ENCODE measurements at regions not wholly inside any gene's neighbourhood (a gene's known extent, or its start where the extent isn't known, plus 50 kb on each side); places are given as distances from the start of the nearest gene placed in this dataset.

DNA sequence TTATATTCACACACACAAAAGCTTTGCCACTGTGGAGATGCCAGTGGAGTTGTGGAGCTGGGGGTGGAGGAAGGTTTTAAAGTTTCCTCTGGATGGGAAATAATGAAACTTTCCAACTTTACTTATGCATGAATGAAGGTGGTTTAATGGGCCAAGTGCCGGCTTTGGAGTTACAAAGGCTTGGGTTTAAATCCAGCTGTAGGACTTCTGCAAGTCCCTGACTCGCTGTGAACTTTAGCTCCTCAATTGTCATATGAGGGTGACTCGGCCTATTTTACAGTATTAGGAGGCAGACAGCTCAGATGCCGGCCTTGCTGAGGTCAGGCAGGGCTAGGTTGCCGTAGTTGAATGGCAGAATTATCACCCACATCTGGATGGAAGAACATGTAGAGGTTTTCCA, 415.8 kb upstream of the TRIB2 start:
- no peak overlapping the region for H3K9ac ChIP-seq (ENCODE audit: low read length)
- no CpG with 5 or more reads among the region's 5 CpGs for WGBS (ENCODE audit: extremely low coverage, insufficient coverage, low lambda C conversion rate)
- H4K5ac ChIP-seq (ENCODE audit: low read length), result no peak overlapping the region

DNA sequence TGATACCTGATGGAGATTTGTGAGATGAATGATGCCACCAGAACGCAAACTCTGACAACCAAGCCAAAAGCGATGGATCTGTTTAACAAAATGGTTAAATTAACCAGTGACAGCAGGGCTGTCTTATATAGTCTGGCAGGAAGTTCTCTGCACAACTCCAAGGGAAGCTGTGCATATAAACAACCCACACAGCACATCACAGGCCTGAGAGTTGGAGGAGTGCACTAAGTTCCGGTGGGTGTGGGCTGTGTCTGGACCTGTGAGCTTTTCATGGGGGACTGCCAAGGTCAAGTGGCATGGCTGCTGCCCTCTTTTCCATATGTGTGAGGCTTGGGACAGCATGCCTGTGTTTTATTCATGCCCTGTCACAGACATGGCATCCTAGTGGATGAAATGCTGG, 414.6 kb upstream of the TRIB2 start:
- Histone ChIP-seq H3K18ac (ENCODE audit: low read length) (no peak overlapping the region), H2BK5ac (ENCODE audit: low read length) (no peak overlapping the region), H3K4me2 (ENCODE audit: low read length) (no peak overlapping the region), H3K9ac (ENCODE audit: low read length) (no peak overlapping the region), H3K27me3 (ENCODE audit: insufficient read depth, low read length, poor library complexity) (no peaks in the 10 kb centered on the region), H4K5ac (ENCODE audit: low read length) (no peak overlapping the region), H3K27ac (ENCODE audit: low read depth, low read length) (no peak overlapping the region), H2BK120ac (ENCODE audit: low read depth, low read length) (no peak overlapping the region), H3K79me1 (ENCODE audit: low read length) (no peaks in the 10 kb centered on the region), H3K4ac (ENCODE audit: low read depth, low read length) (no peak overlapping the region), H3K79me2 (ENCODE audit: control insufficient read depth, insufficient read depth, low read length) (no peaks in the 10 kb centered on the region), H2BK15ac (replicated peaks; ENCODE audit: low read depth) (no peak overlapping the region), H3K23ac (ENCODE audit: low read length) (no peak overlapping the region), H3K4me1 (ENCODE audit: control insufficient read depth, low read depth, low read length) (peaks cover 2% of the 10 kb centered on the region), H4K8ac (ENCODE audit: low read depth, low read length) (no peak overlapping the region), H2AK5ac (ENCODE audit: low read length) (no peak overlapping the region), H3K56ac (ENCODE audit: low read length) (no peak overlapping the region), H3K4me3 (ENCODE audit: low read length) (no peak overlapping the region), H3K36me3 (ENCODE audit: control insufficient read depth, insufficient read depth, low read length) (no peaks in the 10 kb centered on the region)
- WGBS (ENCODE audit: extremely low coverage, insufficient coverage, low lambda C conversion rate), result no CpG with 5 or more reads among the region's 3 CpGs
- no peak for DNase-seq

More for the DNA sequence above, 415.8 kb upstream of the TRIB2 start:
- H3K4me3 ChIP-seq (ENCODE audit: low read length), result no peak overlapping the region
- H3K36me3 ChIP-seq (ENCODE audit: control insufficient read depth, insufficient read depth, low read length), result no peaks in the 10 kb centered on the region
- no peak overlapping the region for H2AK5ac ChIP-seq (ENCODE audit: low read length)
- H2BK15ac ChIP-seq (replicated peaks; ENCODE audit: low read depth), result no peak overlapping the region
- peaks cover 2% of the 10 kb centered on the region for H3K4me1 ChIP-seq (ENCODE audit: control insufficient read depth, low read depth, low read length)
- H3K79me2 ChIP-seq (ENCODE audit: control insufficient read depth, insufficient read depth, low read length), result no peaks in the 10 kb centered on the region
- H3K18ac ChIP-seq (ENCODE audit: low read length), result no peak overlapping the region
- H3K4ac ChIP-seq (ENCODE audit: low read depth, low read length), result no peak overlapping the region
- H2BK120ac ChIP-seq (ENCODE audit: low read depth, low read length), result no peak overlapping the region
- H3K4me2 ChIP-seq (ENCODE audit: low read length), result no peak overlapping the region
- H4K8ac ChIP-seq (ENCODE audit: low read depth, low read length), result no peak overlapping the region
- no peaks in the 10 kb centered on the region for H3K27me3 ChIP-seq (ENCODE audit: insufficient read depth, low read length, poor library complexity)
- H3K56ac ChIP-seq (ENCODE audit: low read length), result no peak overlapping the region
- no peak overlapping the region for H3K23ac ChIP-seq (ENCODE audit: low read length)
- H3K79me1 ChIP-seq (ENCODE audit: low read length), result no peaks in the 10 kb centered on the region
- no peak overlapping the region for H3K27ac ChIP-seq (ENCODE audit: low read depth, low read length)
- no peak overlapping the region for H2BK5ac ChIP-seq (ENCODE audit: low read length)
- no peak for DNase-seq

DNA sequence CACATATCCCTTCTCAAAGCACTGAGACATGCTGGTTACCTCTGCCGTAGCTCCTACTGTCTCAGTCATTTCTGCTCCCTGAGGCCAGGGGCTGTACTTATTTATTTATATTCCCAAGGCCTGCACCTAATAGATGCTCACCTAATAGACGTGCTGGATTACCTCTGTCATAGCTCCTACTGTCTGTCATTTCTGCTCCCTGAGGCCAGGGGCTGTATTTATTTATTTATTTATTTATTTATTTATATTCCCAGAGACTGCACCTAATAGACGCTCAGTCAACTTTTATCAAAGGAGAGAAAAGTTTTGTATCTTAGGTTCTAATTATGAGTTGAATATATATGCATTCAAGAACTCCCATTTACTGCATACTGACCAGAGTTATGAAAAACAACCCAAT, 414.0 kb upstream of the TRIB2 start:
- Histone ChIP-seq H3K79me1 (ENCODE audit: low read length) (no peaks in the 10 kb centered on the region), H3K23ac (ENCODE audit: low read length) (no peak overlapping the region), H2BK120ac (ENCODE audit: low read depth, low read length) (no peak overlapping the region), H3K4me3 (ENCODE audit: low read length) (no peak overlapping the region), H4K5ac (ENCODE audit: low read length) (no peak overlapping the region), H3K9ac (ENCODE audit: low read length) (no peak overlapping the region), H3K4me2 (ENCODE audit: low read length) (no peak overlapping the region), H3K36me3 (ENCODE audit: control insufficient read depth, insufficient read depth, low read length) (no peaks in the 10 kb centered on the region), H3K4me1 (ENCODE audit: control insufficient read depth, low read depth, low read length) (peaks cover 2% of the 10 kb centered on the region), H3K79me2 (ENCODE audit: control insufficient read depth, insufficient read depth, low read length) (no peaks in the 10 kb centered on the region), H3K27me3 (ENCODE audit: insufficient read depth, low read length, poor library complexity) (no peaks in the 10 kb centered on the region), H3K18ac (ENCODE audit: low read length) (no peak overlapping the region), H2BK5ac (ENCODE audit: low read length) (no peak overlapping the region), H2AK5ac (ENCODE audit: low read length) (no peak overlapping the region), H3K27ac (ENCODE audit: low read depth, low read length) (no peak overlapping the region), H3K4ac (ENCODE audit: low read depth, low read length) (no peak overlapping the region), H3K56ac (ENCODE audit: low read length) (no peak overlapping the region), H4K8ac (ENCODE audit: low read depth, low read length) (no peak overlapping the region), H2BK15ac (replicated peaks; ENCODE audit: low read depth) (no peak overlapping the region)
- no peak for DNase-seq
- WGBS (ENCODE audit: extremely low coverage, insufficient coverage, low lambda C conversion rate), result no CpG with 5 or more reads among the region's 3 CpGs

DNA sequence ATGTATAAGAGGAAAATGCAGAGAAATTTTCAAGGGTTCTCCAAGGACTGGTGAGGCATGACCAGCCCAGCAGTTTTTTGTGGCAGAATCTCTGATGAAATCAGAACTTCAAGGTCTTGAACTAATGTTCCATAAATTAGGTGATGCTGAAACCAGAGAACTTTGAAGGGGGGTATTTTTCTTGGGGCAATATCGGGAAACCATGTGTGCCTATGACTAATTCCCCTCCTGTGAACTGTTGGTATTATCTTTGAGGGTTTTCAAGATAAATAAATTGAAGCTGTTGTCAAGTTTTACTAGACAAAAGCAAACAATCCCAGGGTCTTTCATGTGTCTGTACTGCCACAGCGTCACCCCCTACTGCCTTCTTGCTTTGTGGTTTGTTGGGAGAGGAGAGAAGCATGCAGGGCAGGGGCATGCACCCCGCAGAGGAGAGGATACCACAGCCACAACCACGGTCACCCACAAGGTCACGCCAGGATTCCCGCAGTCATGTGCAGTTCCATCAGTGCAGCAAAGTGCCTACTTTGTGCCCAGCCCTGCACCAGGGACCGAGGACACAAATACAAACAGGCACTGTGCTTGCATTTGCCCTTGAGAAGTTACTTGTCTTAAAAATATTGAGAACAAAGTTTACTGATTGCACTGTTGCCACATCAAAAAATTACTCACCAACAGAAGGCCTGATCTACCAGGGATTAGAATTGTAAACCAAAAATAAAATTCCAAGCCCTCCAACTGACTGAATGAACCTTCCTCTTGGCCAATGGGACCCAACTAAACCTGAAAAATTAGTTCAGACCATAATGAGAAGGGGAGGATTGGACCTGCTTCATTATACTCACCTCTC, 413.3 kb upstream of the TRIB2 start:
- DNase-seq, result no peak
- Histone ChIP-seq H2BK15ac (replicated peaks; ENCODE audit: low read depth) (no peak overlapping the region), H3K4me3 (ENCODE audit: low read length) (no peak overlapping the region), H2BK120ac (ENCODE audit: low read depth, low read length) (no peak overlapping the region), H2AK5ac (ENCODE audit: low read length) (peak overlapping the region; percentile 32), H3K27ac (ENCODE audit: low read depth, low read length) (peak overlapping the region; percentile 16), H3K9ac (ENCODE audit: low read length) (no peak overlapping the region), H3K79me1 (ENCODE audit: low read length) (no peaks in the 10 kb centered on the region), H4K5ac (ENCODE audit: low read length) (no peak overlapping the region), H3K56ac (ENCODE audit: low read length) (peak overlapping the region; percentile 37), H3K79me2 (ENCODE audit: control insufficient read depth, insufficient read depth, low read length) (no peaks in the 10 kb centered on the region), H3K18ac (ENCODE audit: low read length) (no peak overlapping the region), H3K4me1 (ENCODE audit: control insufficient read depth, low read depth, low read length) (peaks cover 2% of the 10 kb centered on the region), H3K4me2 (ENCODE audit: low read length) (no peak overlapping the region), H2BK5ac (ENCODE audit: low read length) (no peak overlapping the region), H3K36me3 (ENCODE audit: control insufficient read depth, insufficient read depth, low read length) (no peaks in the 10 kb centered on the region), H4K8ac (ENCODE audit: low read depth, low read length) (no peak overlapping the region), H3K4ac (ENCODE audit: low read depth, low read length) (no peak overlapping the region), H3K27me3 (ENCODE audit: insufficient read depth, low read length, poor library complexity) (no peaks in the 10 kb centered on the region), H3K23ac (ENCODE audit: low read length) (no peak overlapping the region)
- no CpG with 5 or more reads among the region's 7 CpGs for WGBS (ENCODE audit: extremely low coverage, insufficient coverage, low lambda C conversion rate)

DNA sequence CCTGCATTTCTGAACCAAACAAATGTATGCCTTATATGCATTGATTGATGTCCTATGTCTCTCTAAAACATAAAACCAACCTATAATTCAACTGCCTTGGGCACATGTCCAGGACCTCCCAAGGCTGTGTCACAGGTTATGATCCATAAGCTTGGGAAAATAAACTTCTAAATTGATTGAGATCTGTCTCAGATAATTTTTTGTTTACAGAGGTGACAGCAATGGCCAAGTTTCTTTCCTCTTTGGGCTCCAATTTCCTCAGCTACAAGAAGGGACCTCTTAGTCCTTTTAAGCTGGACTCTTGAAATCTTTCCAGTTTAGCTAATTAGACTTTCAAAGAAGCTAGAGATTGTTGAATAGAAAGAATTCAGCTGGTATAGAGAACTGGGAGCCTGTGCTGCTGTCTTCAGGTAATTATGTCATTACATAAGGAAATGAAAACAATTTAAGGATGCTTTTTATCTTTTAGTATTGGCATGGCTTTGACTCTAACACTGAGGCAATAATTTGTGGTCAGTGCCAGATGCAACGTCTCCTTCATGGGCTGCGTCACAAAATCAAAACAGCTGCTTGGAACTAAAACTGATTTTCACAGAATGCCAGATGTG, 412.1 kb upstream of the TRIB2 start:
- Histone ChIP-seq H3K23ac (ENCODE audit: low read length) (no peak overlapping the region), H3K56ac (ENCODE audit: low read length) (no peak overlapping the region), H3K79me1 (ENCODE audit: low read length) (no peaks in the 10 kb centered on the region), H2BK120ac (ENCODE audit: low read depth, low read length) (no peak overlapping the region), H3K36me3 (ENCODE audit: control insufficient read depth, insufficient read depth, low read length) (no peaks in the 10 kb centered on the region), H3K4me3 (ENCODE audit: low read length) (no peak overlapping the region), H2BK15ac (replicated peaks; ENCODE audit: low read depth) (no peak overlapping the region), H3K4me2 (ENCODE audit: low read length) (no peak overlapping the region), H3K4ac (ENCODE audit: low read depth, low read length) (peak overlapping the region; percentile 48), H3K4me1 (ENCODE audit: control insufficient read depth, low read depth, low read length) (peaks cover 2% of the 10 kb centered on the region), H2AK5ac (ENCODE audit: low read length) (no peak overlapping the region), H3K27me3 (ENCODE audit: insufficient read depth, low read length, poor library complexity) (no peaks in the 10 kb centered on the region), H3K9ac (ENCODE audit: low read length) (no peak overlapping the region), H3K79me2 (ENCODE audit: control insufficient read depth, insufficient read depth, low read length) (no peaks in the 10 kb centered on the region), H3K27ac (ENCODE audit: low read depth, low read length) (peak overlapping the region; percentile 23), H2BK5ac (ENCODE audit: low read length) (no peak overlapping the region), H4K5ac (ENCODE audit: low read length) (no peak overlapping the region), H4K8ac (ENCODE audit: low read depth, low read length) (no peak overlapping the region), H3K18ac (ENCODE audit: low read length) (no peak overlapping the region)
- no CpG with 5 or more reads among the region's 2 CpGs for WGBS (ENCODE audit: extremely low coverage, insufficient coverage, low lambda C conversion rate)
- DNase-seq, result no peak

All from mesendoderm (in vitro differentiated cells).